GM18508 (cell line): ENCODE measurements at regions not wholly inside any gene's neighbourhood (a gene's known extent, or its start where the extent isn't known, plus 50 kb on each side); places are given as distances from the start of the nearest gene placed in this dataset.

ENCODE experiments used
- ATAC-seq: cut with Tn5 transposase; IDR thresholded peaks from one replicate; pipeline ENCODE4 v1.9.1; 2021; ENCODE audit warnings: moderate number of reproducible peaks; ENCODE audit not compliant: insufficient read depth, unreplicated experiment

- ATAC-seq = no peak
Measured at GRCh38 chr12:82055391-82055790, 296.2 kb upstream of the PPFIA2 start.

DNA sequence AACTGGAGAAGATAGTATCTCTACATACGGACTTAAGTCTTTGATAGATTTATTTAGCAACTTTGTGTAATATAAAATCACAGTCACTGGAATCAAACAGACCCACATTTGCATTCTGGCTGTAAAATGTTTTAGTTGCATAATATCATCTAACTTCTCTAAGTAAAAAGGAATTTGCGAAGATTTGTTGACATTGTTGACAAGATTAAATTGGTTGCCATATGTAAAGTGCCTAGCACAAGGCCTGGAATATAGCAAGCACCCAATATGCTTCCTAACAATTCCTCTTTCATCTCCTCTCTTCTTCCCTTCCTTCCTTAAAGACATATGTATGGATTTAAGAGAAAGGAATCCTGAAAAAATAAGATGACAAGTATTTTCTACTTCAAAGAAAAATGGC, 295.4 kb upstream of the PPFIA2 start:
- no peak for ATAC-seq

DNA sequence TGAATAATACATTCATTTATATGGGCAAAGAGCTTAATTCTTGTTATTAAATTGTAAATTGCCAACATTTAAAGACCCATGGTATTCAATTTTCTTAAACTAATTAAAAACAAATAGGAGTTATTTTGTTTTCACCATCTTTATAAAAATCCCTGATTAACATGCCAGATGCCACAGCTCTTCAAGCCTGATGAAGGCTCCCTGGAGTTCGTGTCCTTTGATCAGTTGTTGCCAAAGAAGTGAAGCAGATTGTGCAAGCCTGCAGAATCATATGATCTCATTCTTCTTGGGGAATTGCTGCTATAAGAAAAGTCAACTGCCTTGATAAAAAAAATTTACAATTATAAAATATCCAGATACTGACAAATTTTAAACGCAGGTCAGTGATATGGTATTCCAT, 288.3 kb upstream of the PPFIA2 start:
- no peak for ATAC-seq

DNA sequence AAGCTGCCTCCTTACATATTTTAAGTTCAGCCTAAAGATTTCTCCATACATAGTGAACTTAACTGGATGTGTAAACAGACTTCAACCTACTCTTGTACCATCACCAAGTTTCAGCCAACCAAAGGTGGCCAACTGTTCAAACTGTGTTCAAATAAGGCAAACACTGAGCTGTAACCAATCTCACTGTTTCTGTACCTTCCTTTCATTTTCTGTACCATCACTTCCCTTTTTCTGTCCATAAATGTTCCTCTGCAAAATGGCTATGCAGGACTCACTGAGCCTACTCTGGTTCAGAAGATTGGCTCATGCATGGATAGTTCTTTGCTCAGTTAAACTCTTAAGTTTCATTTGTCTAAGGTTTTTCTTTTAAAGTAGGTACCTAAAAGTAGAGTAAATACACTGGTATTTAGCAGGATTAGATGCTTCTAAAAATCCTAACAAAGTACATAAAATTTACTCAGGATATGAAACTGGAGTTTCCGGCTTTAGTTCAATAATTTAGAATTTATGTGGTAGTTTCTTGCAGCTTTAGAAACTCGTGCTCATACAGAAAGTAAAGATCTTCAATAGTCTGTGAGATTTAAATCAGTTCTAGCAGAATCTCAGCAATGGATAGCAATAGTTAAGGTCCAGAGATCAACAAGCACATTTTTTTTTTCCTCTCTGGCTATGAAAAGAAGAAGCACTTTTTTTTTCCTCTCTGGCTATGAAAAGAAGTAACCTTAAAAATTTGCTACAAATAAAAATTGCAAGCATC, 282.0 kb upstream of the PPFIA2 start:
- peak; percentile 75 for ATAC-seq

DNA sequence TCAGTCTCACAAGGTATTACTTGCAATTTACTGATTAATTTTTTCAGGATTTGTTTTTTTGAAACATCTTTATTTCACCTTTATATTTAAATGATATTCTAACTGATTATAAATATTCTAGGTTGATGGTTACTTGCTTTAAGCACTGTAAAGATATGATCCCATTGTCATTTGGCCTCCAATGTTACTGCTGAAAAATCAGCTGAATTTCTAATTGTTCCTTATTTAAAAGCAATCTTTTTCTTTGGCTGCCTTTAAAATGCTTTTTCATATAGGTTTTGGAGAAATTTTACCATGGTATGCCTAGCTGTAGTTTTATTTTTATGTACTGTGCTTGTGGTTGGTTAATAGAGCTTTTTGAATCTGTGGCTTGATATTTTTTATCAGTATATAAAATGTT, 275.6 kb upstream of the PPFIA2 start:
- ATAC-seq = no peak

DNA sequence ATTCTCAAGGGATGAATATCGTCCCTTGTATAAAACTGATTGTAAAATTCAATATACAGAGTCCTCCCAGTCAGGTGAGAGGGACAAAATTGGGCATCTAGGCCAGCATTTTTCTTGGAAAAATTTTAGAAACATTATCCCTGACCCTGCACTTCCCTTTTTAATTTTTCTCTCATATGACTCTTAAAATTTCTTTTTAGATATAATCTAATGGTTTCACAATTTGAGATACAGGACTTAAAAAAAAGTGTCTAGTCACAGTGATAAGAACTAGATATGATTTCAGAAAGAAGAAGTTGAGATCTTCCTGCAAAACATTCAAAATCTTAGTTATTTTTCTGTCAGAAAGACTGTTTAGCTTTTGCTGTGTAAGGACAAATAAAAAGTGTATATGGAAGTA, 270.8 kb upstream of the PPFIA2 start:
- ATAC-seq = no peak

DNA sequence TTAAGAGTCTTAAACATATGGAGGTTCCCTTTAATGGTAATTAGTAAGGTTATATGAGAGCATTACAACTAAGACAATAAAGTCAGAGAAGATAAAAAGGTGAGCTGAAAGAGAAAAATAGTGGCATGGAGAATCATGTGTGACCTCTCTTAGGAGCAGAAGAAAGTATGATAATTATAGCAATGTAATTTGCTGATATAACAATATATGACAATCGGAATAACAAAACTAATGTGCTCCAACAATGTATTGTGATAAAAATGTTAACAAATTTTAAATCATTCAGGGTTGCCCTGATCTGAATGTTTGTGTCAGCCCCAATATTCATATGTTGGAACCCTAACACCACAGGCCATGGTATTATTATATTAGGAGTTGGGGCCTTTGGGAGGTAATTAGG, 269.6 kb upstream of the PPFIA2 start:
- ATAC-seq = no peak

DNA sequence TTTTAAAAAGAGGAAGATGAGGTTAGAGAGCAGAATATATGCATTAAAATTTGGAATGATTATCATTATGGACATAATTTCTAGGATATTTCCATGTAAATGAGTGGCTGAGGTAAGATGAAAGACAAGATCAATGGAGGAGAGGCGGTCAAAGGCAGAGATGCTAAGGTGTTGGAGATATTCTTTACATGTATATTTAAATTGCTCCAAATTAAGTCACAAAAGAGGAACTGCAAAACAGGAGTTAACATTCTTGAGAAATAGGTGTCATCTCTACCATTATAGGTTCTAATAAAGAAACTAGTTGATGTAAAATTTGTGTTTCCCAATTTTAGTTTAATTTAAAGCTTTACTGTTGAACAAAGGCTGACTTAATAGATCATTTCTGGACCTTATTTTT, 268.5 kb upstream of the PPFIA2 start:
- no peak for ATAC-seq

GRCh38 chr12:82025462-82025861, 266.3 kb upstream of the PPFIA2 start:
- ATAC-seq = no peak

GRCh38 chr12:82019533-82019932, 260.4 kb upstream of the PPFIA2 start:
- no peak for ATAC-seq

- peak; percentile 96 for ATAC-seq
Measured at GRCh38 chr12:82015623-82016347, 256.6 kb upstream of the PPFIA2 start.

DNA sequence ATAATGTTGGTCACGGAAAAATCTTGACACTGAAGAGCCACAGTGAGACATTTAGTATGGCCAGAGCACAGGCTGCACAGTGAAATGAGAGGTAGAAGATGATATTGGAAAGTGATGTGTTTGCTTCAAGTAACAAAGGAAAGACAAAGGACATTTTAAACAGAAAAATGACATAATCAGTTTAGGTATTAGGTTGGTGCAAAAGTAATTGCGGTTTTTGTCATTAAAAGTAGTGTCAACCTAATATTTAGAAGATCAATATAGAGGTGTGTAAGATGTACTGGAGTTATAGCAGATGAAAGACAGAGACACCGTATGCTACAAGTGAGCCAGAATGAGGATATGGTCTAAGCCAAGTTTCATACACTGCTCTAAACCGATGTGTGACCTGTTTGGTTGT, 253.0 kb upstream of the PPFIA2 start:
- no peak for ATAC-seq

- ATAC-seq = no peak
Measured at GRCh38 chr12:82009524-82009923, 250.4 kb upstream of the PPFIA2 start.

DNA sequence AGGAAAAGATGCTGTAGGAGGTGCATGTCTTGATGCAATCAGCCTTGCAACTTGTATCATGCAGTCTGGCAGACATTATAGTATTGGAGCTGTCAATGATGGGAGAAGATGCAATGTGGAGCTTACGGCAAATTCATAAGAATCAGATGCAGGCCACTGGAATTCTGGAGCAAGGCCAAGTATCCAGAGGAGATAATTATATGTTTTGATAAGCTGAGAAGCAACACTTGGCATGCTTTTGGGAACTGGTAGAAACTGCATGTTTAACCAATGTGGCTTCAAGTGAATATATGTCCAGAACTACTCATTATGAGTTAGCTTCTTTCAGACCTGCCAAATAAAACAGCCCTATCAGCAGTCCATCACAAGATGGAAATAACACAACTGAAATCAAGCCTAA, 249.1 kb upstream of the PPFIA2 start:
- no peak for ATAC-seq

GRCh38 chr12:81998761-81999378, 239.7 kb upstream of the PPFIA2 start:
- no peak for ATAC-seq

DNA sequence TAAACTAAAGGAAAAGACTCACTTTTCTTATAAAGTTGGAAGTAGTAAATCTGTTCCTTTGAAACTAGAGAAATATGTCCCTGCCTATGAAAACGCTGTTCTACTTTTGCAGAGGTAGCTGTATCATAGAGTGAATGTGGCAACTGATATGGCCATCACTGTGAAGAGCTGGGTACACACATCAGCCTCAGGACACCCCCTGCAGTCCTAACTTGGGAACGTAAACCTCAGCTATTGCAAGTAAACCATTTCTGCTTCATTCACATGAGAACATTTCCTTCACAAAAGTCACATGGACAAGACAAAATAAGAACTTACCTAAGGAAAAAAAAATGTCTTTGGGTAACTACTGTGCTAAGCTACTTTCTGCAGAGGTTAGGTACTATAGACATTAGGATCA, 233.3 kb upstream of the PPFIA2 start:
- ATAC-seq = no peak

DNA sequence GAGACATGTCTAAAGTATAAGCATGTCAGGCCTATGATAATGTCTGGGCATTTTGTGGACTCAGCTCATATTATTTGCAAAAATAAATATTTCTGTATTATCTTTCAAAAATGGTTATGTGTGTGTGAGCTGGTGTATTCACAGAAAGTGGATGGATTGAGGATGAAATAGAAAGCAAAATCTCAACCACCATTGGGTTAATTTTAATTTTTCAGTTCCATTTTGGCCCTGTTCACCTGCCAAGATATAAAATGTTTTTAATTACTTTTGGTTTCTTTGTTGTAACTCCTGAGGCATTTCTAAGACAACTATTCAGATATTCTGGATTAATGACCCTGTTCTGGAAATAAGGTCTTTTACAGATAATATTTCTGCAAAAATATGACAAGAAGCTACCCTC, 232.7 kb upstream of the PPFIA2 start:
- peak; percentile 51 for ATAC-seq

DNA sequence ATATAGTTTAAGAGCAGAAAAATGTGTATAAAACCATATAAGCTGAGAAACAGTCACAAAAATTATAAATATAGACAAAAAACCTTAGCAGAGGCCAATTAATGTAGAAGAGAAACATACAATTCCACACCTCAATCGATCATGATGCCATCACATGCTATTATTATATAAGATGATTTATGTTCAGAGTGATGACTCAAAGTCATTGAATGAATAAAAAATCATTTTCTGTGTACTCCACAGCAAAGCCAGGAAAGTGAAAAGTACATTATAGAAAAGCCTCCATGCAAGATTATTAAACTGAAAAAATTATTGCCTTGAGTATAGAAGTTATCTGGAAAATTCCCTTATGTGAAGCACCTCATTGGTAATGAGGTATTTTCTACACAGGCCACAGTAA, 229.2 kb upstream of the PPFIA2 start:
- no peak for ATAC-seq

- ATAC-seq = no peak
Measured at GRCh38 chr12:81987371-81987770, 228.2 kb upstream of the PPFIA2 start.

GRCh38 chr12:81976661-81977060, 217.5 kb upstream of the PPFIA2 start:
- ATAC-seq = no peak

GRCh38 chr12:81974762-81975161, 215.6 kb upstream of the PPFIA2 start:
- no peak for ATAC-seq

GRCh38 chr12:81968421-81968820, 209.3 kb upstream of the PPFIA2 start:
- ATAC-seq = no peak
